DMS153 (cell line): ENCODE measurements at regions not wholly inside any gene's neighbourhood (a gene's known extent, or its start where the extent isn't known, plus 50 kb on each side); places are given as distances from the start of the nearest gene placed in this dataset.

Experiments
- DNase-seq: peaks from one replicate; lab custom pipeline; 2025; lab: John Stamatoyannopoulos, UW

- DNase-seq = peak; percentile 43
These were observed 894.5 kb upstream of the POU3F3 start for GRCh38 chr2:103959174-103960128.

- DNase-seq = no peak
These were observed 893.8 kb upstream of the POU3F3 start for GRCh38 chr2:103960129-103960513.

GRCh38 chr2:103960951-103961350 is 893.0 kb upstream of the POU3F3 start:
- DNase-seq = no peak

GRCh38 chr2:103961862-103962261 is 892.1 kb upstream of the POU3F3 start:
- no peak for DNase-seq

GRCh38 chr2:103962670-103963069 is 891.2 kb upstream of the POU3F3 start:
- DNase-seq = no peak

- DNase-seq = no peak
These were observed 890.7 kb upstream of the POU3F3 start for GRCh38 chr2:103963146-103963725.

- no peak for DNase-seq
These were observed 876.7 kb upstream of the POU3F3 start for GRCh38 chr2:103977241-103977640.

GRCh38 chr2:103977668-103978067 is 876.2 kb upstream of the POU3F3 start:
- no peak for DNase-seq

GRCh38 chr2:103980401-103980800 is 873.5 kb upstream of the POU3F3 start:
- DNase-seq = no peak

- DNase-seq = no peak
These were observed 871.2 kb upstream of the POU3F3 start for GRCh38 chr2:103982691-103983090.

- DNase-seq = peak; percentile 2
These were observed 867.9 kb upstream of the POU3F3 start for GRCh38 chr2:103986001-103986400.

GRCh38 chr2:103991591-103991990 is 862.3 kb upstream of the POU3F3 start:
- DNase-seq = no peak

- no peak for DNase-seq
These were observed 849.1 kb upstream of the POU3F3 start for GRCh38 chr2:104004821-104005220.

GRCh38 chr2:104016801-104017200 is 837.1 kb upstream of the POU3F3 start:
- DNase-seq = no peak

- no peak for DNase-seq
These were observed 830.6 kb upstream of the POU3F3 start for GRCh38 chr2:104023306-104023705.

- DNase-seq = no peak
These were observed 830.1 kb upstream of the POU3F3 start for GRCh38 chr2:104023765-104024164.

- no peak for DNase-seq
These were observed 828.6 kb upstream of the POU3F3 start for GRCh38 chr2:104025295-104025694.

GRCh38 chr2:104026725-104027124 is 827.2 kb upstream of the POU3F3 start:
- no peak for DNase-seq

GRCh38 chr2:104027321-104027720 is 826.6 kb upstream of the POU3F3 start:
- no peak for DNase-seq

- peak; percentile 29 for DNase-seq
These were observed 825.9 kb upstream of the POU3F3 start for GRCh38 chr2:104028061-104028460.

- DNase-seq = peak; percentile 9
These were observed 820.5 kb upstream of the POU3F3 start for GRCh38 chr2:104033399-104033798.

- DNase-seq = no peak
These were observed 813.1 kb upstream of the POU3F3 start for GRCh38 chr2:104040771-104041170.

- peak; percentile 3 for DNase-seq
These were observed 812.6 kb upstream of the POU3F3 start for GRCh38 chr2:104041351-104041750.
